GM23338 (cell line): ENCODE measurements at regions not wholly inside any gene's neighbourhood (a gene's known extent, or its start where the extent isn't known, plus 50 kb on each side); places are given as distances from the start of the nearest gene placed in this dataset.

Experiments
- ATAC-seq: fragments of 200-7000 bp; cut with Tn5 transposase; 3 replicates; pipeline ENCODE4 v1.9.1; 2020
- DNase-seq: peaks from one replicate; pipeline ENCODE4 v3.0.0-alpha.2; 2015; ENCODE audit warnings: low spot score
- H2AFZ ChIP-seq: fragments of 200-600 bp; sonication (generic); 2 replicates; pipeline ENCODE4 v1.8.0; 2016; ENCODE audit warnings: antibody characterized with exemption, mild to moderate bottlenecking, moderate library complexity
- H3F3A ChIP-seq: fragments of 200-600 bp; sonication (generic); replicated peaks from 2 replicates; pipeline ENCODE4 v1.8.0; 2017; ENCODE audit warnings: antibody characterized with exemption, mixed run types, low read depth
- H3K27ac ChIP-seq: fragments of 200-600 bp; sonication (generic); 2 replicates; pipeline ENCODE4 v1.6.1; 2016; ENCODE audit warnings: low read depth
- H3K27me3 ChIP-seq: fragments of 200-600 bp; sonication (generic); 2 replicates; pipeline ENCODE4 v1.8.0; 2016; ENCODE audit warnings: mild to moderate bottlenecking, mixed run types, moderate library complexity; ENCODE audit not compliant: insufficient read depth
- H3K36me3 ChIP-seq: fragments of 200-600 bp; sonication (generic); 2 replicates; pipeline ENCODE4 v1.8.0; 2016; ENCODE audit warnings: mild to moderate bottlenecking; ENCODE audit not compliant: insufficient read depth
- H3K4me1 ChIP-seq: fragments of 200-600 bp; sonication (generic); 2 replicates; pipeline ENCODE4 v1.8.0; 2016; ENCODE audit warnings: mild to moderate bottlenecking, moderate library complexity; ENCODE audit not compliant: insufficient read depth
- H3K4me2 ChIP-seq: fragments of 200-600 bp; sonication (generic); 2 replicates; pipeline ENCODE4 v1.7.1; 2017; ENCODE audit warnings: mixed run types
- H3K4me3 ChIP-seq: fragments of 200-600 bp; sonication (generic); 2 replicates; pipeline ENCODE4 v1.6.1; 2016; ENCODE audit warnings: mixed run types
- H3K79me2 ChIP-seq: fragments of 200-600 bp; sonication (generic); replicated peaks from 2 replicates; pipeline ENCODE4 v1.8.0; 2017; ENCODE audit warnings: mild to moderate bottlenecking; ENCODE audit not compliant: insufficient read depth
- H3K9me2 ChIP-seq: fragments of 200-600 bp; sonication (generic); 2 replicates; pipeline ENCODE4 v1.8.0; 2017; ENCODE audit not compliant: insufficient read depth
- H4K20me1 ChIP-seq: fragments of 200-600 bp; sonication (generic); replicated peaks from 2 replicates; pipeline ENCODE4 v1.8.0; 2017; ENCODE audit warnings: mild to moderate bottlenecking; ENCODE audit not compliant: insufficient read depth
- H3K27ac Mint-ChIP-seq: 2 replicates; pipeline ENCODE4 v1.8.0; 2020; ENCODE audit warnings: inconsistent platforms, mild to moderate bottlenecking, moderate library complexity, mixed read lengths
- H3K27me3 Mint-ChIP-seq: 3 replicates; pipeline ENCODE4 v1.8.0; 2022; ENCODE audit warnings: low read depth, mild to moderate bottlenecking, moderate library complexity, mixed read lengths, inconsistent platforms; ENCODE audit not compliant: insufficient read depth, poor library complexity
- H3K36me3 Mint-ChIP-seq: 3 replicates; pipeline ENCODE4 v1.8.0; 2021; ENCODE audit warnings: low read depth, mild to moderate bottlenecking, inconsistent platforms, moderate library complexity, mixed read lengths
- H3K4me1 Mint-ChIP-seq: 3 replicates; pipeline ENCODE4 v1.8.0; 2020; ENCODE audit warnings: mild to moderate bottlenecking, inconsistent platforms, mixed read lengths
- H3K4me3 Mint-ChIP-seq: 3 replicates; pipeline ENCODE4 v1.8.0; 2021; ENCODE audit warnings: moderate library complexity, mild to moderate bottlenecking, inconsistent platforms, mixed read lengths
- H3K9me3 Mint-ChIP-seq: 3 replicates; pipeline ENCODE4 v1.8.0; 2020; ENCODE audit warnings: moderate library complexity, mild to moderate bottlenecking, inconsistent platforms, mixed read lengths
- CREB1 ChIP-seq: fragments of 250-450 bp; sonication (Bioruptor Pico); IDR thresholded peaks from 2 replicates; pipeline ENCODE4 v1.5.0; 2020; ENCODE audit warnings: low read depth, mild to moderate bottlenecking, moderate library complexity
- EZH2 ChIP-seq: fragments of 200-600 bp; sonication (generic); IDR thresholded peaks from one replicate; pipeline ENCODE4 v1.8.0; 2017; ENCODE audit warnings: antibody characterized with exemption, mild to moderate bottlenecking, low read depth; ENCODE audit not compliant: unreplicated experiment
- JUNB ChIP-seq: IDR thresholded peaks from one replicate; pipeline ENCODE4 v1.6.1; 2016; ENCODE audit warnings: antibody characterized with exemption; ENCODE audit not compliant: unreplicated experiment
- NANOG ChIP-seq: IDR thresholded peaks from 2 replicates; pipeline ENCODE4 v1.6.1; 2016; ENCODE audit warnings: antibody characterized with exemption, borderline replicate concordance
- STAT1 ChIP-seq: IDR thresholded peaks from one replicate; pipeline ENCODE4 v1.6.1; 2016; ENCODE audit warnings: antibody characterized with exemption; ENCODE audit not compliant: unreplicated experiment
- ZNF114 ChIP-seq: fragments of 250-450 bp; sonication (Bioruptor Pico); IDR thresholded peaks from 2 replicates; pipeline ENCODE4 v1.5.0; 2020; ENCODE audit warnings: mild to moderate bottlenecking, moderate library complexity
- ZNF462 ChIP-seq: fragments of 250-450 bp; sonication (Bioruptor Pico); IDR thresholded peaks from 2 replicates; pipeline ENCODE4 v1.5.0; 2020; ENCODE audit warnings: mild to moderate bottlenecking, moderate library complexity
- TF ChIP-seq, protein P1 (sequence below), 2 experiments: fragments of 200-600 bp in 1 of 2; sonication (generic) in 1 of 2; conservative IDR thresholded peaks; 2 replicates each; pipeline versions ENCODE4 v1.5.1 to v1.6.1; 2016 to 2017; ENCODE audit warnings: antibody characterized with exemption in 2 of 2, low read depth in 2 of 2, mild to moderate bottlenecking in 2 of 2, moderate library complexity in 1 of 2
- TF ChIP-seq, protein P2 (sequence below): IDR thresholded peaks from 2 replicates; pipeline ENCODE4 v1.6.1; 2016; ENCODE audit warnings: antibody characterized with exemption

GRCh38 chr12:13570005-13570694, 373.6 kb downstream of the EMP1 start:
- no peaks in the 10 kb centered on the region for H3K4me1 Mint-ChIP-seq
- H3K4me1 ChIP-seq: no peaks in the 10 kb centered on the region
- H3K9me2 ChIP-seq: 0 out of 2 replicates have a peak, but pooled peaks cover 3% of the 10 kb centered on the region
- H2AFZ ChIP-seq: no peak overlapping the region
- H3K36me3 Mint-ChIP-seq: no peaks in the 10 kb centered on the region
- H3K4me3 ChIP-seq: no peak overlapping the region
- H3F3A ChIP-seq: no peaks in the 10 kb centered on the region
- DNase-seq: no peak
- no peaks in the 10 kb centered on the region for H3K79me2 ChIP-seq
- H3K27ac Mint-ChIP-seq: no peak overlapping the region
- H3K27ac ChIP-seq: no peak overlapping the region
- no peak overlapping the region for H3K4me2 ChIP-seq
- no peaks in the 10 kb centered on the region for H3K27me3 ChIP-seq
- no peak for ATAC-seq
- peaks cover 3% of the 10 kb centered on the region for H3K27me3 Mint-ChIP-seq
- H3K9me3 Mint-ChIP-seq: no peaks in the 10 kb centered on the region
- no peaks in the 10 kb centered on the region for H3K36me3 ChIP-seq
- no peak overlapping the region for H3K4me3 Mint-ChIP-seq
- no peaks in the 10 kb centered on the region for H4K20me1 ChIP-seq
- no peak for TF ChIP-seq EZH2
- TF ChIP-seq ZNF114: no peak
- TF ChIP-seq CREB1 (CRISPR knock-in tag): no peak
- TF ChIP-seq, protein P1, sequence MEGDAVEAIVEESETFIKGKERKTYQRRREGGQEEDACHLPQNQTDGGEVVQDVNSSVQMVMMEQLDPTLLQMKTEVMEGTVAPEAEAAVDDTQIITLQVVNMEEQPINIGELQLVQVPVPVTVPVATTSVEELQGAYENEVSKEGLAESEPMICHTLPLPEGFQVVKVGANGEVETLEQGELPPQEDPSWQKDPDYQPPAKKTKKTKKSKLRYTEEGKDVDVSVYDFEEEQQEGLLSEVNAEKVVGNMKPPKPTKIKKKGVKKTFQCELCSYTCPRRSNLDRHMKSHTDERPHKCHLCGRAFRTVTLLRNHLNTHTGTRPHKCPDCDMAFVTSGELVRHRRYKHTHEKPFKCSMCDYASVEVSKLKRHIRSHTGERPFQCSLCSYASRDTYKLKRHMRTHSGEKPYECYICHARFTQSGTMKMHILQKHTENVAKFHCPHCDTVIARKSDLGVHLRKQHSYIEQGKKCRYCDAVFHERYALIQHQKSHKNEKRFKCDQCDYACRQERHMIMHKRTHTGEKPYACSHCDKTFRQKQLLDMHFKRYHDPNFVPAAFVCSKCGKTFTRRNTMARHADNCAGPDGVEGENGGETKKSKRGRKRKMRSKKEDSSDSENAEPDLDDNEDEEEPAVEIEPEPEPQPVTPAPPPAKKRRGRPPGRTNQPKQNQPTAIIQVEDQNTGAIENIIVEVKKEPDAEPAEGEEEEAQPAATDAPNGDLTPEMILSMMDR (conservative IDR thresholded peaks at IDR 0.05; ENCODE audit: low read depth in 2 of 2): no peak
- TF ChIP-seq JUNB: no peak
- TF ChIP-seq, protein P2, sequence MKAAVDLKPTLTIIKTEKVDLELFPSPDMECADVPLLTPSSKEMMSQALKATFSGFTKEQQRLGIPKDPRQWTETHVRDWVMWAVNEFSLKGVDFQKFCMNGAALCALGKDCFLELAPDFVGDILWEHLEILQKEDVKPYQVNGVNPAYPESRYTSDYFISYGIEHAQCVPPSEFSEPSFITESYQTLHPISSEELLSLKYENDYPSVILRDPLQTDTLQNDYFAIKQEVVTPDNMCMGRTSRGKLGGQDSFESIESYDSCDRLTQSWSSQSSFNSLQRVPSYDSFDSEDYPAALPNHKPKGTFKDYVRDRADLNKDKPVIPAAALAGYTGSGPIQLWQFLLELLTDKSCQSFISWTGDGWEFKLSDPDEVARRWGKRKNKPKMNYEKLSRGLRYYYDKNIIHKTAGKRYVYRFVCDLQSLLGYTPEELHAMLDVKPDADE: no peak
- TF ChIP-seq ZNF462 (CRISPR knock-in tag): no peak
- no peak for TF ChIP-seq NANOG
- no peak for TF ChIP-seq STAT1
